H1 (cell line): ENCODE measurements at regions not wholly inside any gene's neighbourhood (a gene's known extent, or its start where the extent isn't known, plus 50 kb on each side); places are given as distances from the start of the nearest gene placed in this dataset.

ENCODE experiments used
- CTCF ChIA-PET: fragments of 300-600 bp; sonication (Branson Sonifier 250); formaldehyde crosslinking; loops from one replicate; lab custom pipeline; 2021; ENCODE audit not compliant: partially characterized antibody; lab: Charles Lee
- POLR2A ChIA-PET: fragments of 300-600 bp; sonication (Branson Sonifier 250); formaldehyde crosslinking; loops from one replicate; lab custom pipeline; 2021; ENCODE audit warnings: inconsistent platforms; ENCODE audit not compliant: partially characterized antibody; lab: Charles Lee
- DNase-seq, 2 experiments: peaks; one replicate each; pipeline versions ENCODE4 v3.0.0 to v3.0.0-alpha.2; 2010 to 2022; ENCODE audit warnings: low spot score in 2 of 2, low read depth in 1 of 2, mixed read lengths in 1 of 2
- FAIRE-seq: peaks from 2 replicates; lab custom pipeline; 2011; peaks lifted over from hg19 to GRCh38; lab: Jason Lieb, UNC
- H2AFZ ChIP-seq: 2 replicates; pipeline ENCODE4 v1.8.1; 2012; ENCODE audit warnings: low read length, inconsistent platforms
- H2AK5ac ChIP-seq: 2 replicates; pipeline ENCODE4 v1.6.1; 2013; ENCODE audit warnings: low read depth, low read length
- H2BK120ac ChIP-seq: replicated peaks from 2 replicates; pipeline ENCODE3; 2013; ENCODE audit warnings: low read depth, low read length, inconsistent platforms
- H2BK12ac ChIP-seq: 2 replicates; pipeline ENCODE4 v1.6.1; 2013; ENCODE audit warnings: low read depth, low read length
- H2BK15ac ChIP-seq: 2 replicates; pipeline ENCODE4 v1.6.1; 2013; ENCODE audit warnings: low read length
- H2BK20ac ChIP-seq: 2 replicates; pipeline ENCODE4 v1.6.1; 2013; ENCODE audit warnings: low read length
- H2BK5ac ChIP-seq: 2 replicates; pipeline ENCODE4 v1.6.1; 2013; ENCODE audit warnings: low read depth, low read length
- H3K14ac ChIP-seq: 2 replicates; pipeline ENCODE4 v1.6.1; 2013; ENCODE audit warnings: inconsistent platforms; ENCODE audit not compliant: insufficient read length
- H3K18ac ChIP-seq: 2 replicates; pipeline ENCODE4 v1.6.1; 2013; ENCODE audit warnings: low read length; ENCODE audit errors: extremely low read depth
- H3K23ac ChIP-seq: 2 replicates; pipeline ENCODE4 v1.6.1; 2013; ENCODE audit warnings: inconsistent platforms; ENCODE audit not compliant: insufficient read length
- H3K23me2 ChIP-seq: 2 replicates; pipeline ENCODE4 v1.6.1; 2013; ENCODE audit warnings: low read depth, low read length
- H3K27ac ChIP-seq: 2 replicates; pipeline ENCODE4 v1.6.1; 2011; ENCODE audit warnings: low read depth, low read length, inconsistent platforms
- H3K27me3 ChIP-seq, 4 experiments: replicated peaks in 1 of 4; 1 replicate in 1 of 4; 2 replicates in 3 of 4; pipeline versions ENCODE4 v1.6.1 to v1.8.1; 2011 to 2013; ENCODE audit warnings: low read length in 3 of 4, mild to moderate bottlenecking in 3 of 4, inconsistent platforms in 2 of 4, mixed read lengths in 2 of 4, moderate library complexity in 1 of 4; ENCODE audit not compliant: control insufficient read depth in 3 of 4, insufficient read depth in 3 of 4; ENCODE audit errors: extremely low read depth in 1 of 4
- H3K36me3 ChIP-seq, 4 experiments: 2 replicates each; pipeline versions ENCODE4 v1.6.1 to v1.8.1; 2011 to 2013; ENCODE audit warnings: mild to moderate bottlenecking in 4 of 4, low read length in 3 of 4, moderate library complexity in 2 of 4, control low read depth in 1 of 4, inconsistent platforms in 1 of 4; ENCODE audit not compliant: insufficient read depth in 4 of 4, control insufficient read depth in 2 of 4
- H3K4ac ChIP-seq: replicated peaks from 2 replicates; pipeline ENCODE3; 2013; ENCODE audit warnings: low read length, low read depth, mixed read lengths, inconsistent platforms; ENCODE audit not compliant: insufficient read length
- H3K4me1 ChIP-seq, 4 experiments: replicated peaks in 1 of 4; 1 replicate in 1 of 4; 2 replicates in 3 of 4; pipeline versions ENCODE4 v1.6.1 to v1.8.1; 2011 to 2013; ENCODE audit warnings: low read length in 3 of 4, inconsistent platforms in 2 of 4, mixed read lengths in 1 of 4; ENCODE audit not compliant: insufficient read depth in 4 of 4, control insufficient read depth in 3 of 4
- H3K4me2 ChIP-seq, 2 experiments: 2 replicates each; pipeline versions ENCODE4 v1.6.1 to v1.8.1; 2011 to 2013; ENCODE audit warnings: low read depth in 2 of 2, low read length in 2 of 2, control low read depth in 1 of 2, inconsistent platforms in 1 of 2, mild to moderate bottlenecking in 1 of 2; ENCODE audit not compliant: insufficient read depth in 1 of 2
- H3K4me3 ChIP-seq, 4 experiments: fragments of 200-600, 300-600 bp in 1 of 4; sonication (generic), shearing (Covaris generic), sonication (Bioruptor Twin) in 1 of 4; 2 replicates each; pipeline versions ENCODE4 v1.5.1 to v1.8.1; 2011 to 2016; ENCODE audit warnings: low read length in 4 of 4, low read depth in 3 of 4, control low read depth in 2 of 4, inconsistent platforms in 2 of 4, mild to moderate bottlenecking in 2 of 4, mixed read lengths in 1 of 4, moderate library complexity in 1 of 4; ENCODE audit not compliant: insufficient read depth in 2 of 4; ENCODE audit errors: extremely low read depth in 1 of 4
- H3K56ac ChIP-seq: replicated peaks from 2 replicates; pipeline ENCODE3; 2013; ENCODE audit warnings: low read depth, mild to moderate bottlenecking, mixed read lengths, low read length, inconsistent platforms; ENCODE audit not compliant: insufficient read length
- H3K79me1 ChIP-seq: 2 replicates; pipeline ENCODE4 v1.6.1; 2013; ENCODE audit warnings: low read depth, low read length, control low read depth
- H3K79me2 ChIP-seq, 2 experiments: 2 replicates each; pipeline versions ENCODE4 v1.6.1 to v1.8.1; 2012 to 2013; ENCODE audit warnings: low read length in 2 of 2, mild to moderate bottlenecking in 2 of 2, inconsistent platforms in 1 of 2; ENCODE audit not compliant: insufficient read depth in 2 of 2, control insufficient read depth in 1 of 2
- H3K9ac ChIP-seq, 4 experiments: replicated peaks in 1 of 4; 1 replicate in 1 of 4; 2 replicates in 3 of 4; pipeline versions ENCODE4 v1.6.1 to v1.8.1; 2011 to 2013; ENCODE audit warnings: low read depth in 3 of 4, low read length in 3 of 4, control low read depth in 2 of 4, mild to moderate bottlenecking in 2 of 4, moderate library complexity in 2 of 4, inconsistent platforms in 1 of 4; ENCODE audit errors: extremely low read depth in 1 of 4
- H3K9me3 ChIP-seq, 2 experiments: 2 replicates each; pipeline versions ENCODE4 v1.6.1 to v1.8.1; 2012 to 2013; ENCODE audit warnings: mild to moderate bottlenecking in 2 of 2, moderate library complexity in 2 of 2, control low read depth in 1 of 2, inconsistent platforms in 1 of 2, low read depth in 1 of 2, low read length in 1 of 2, mixed read lengths in 1 of 2; ENCODE audit not compliant: insufficient read depth in 2 of 2
- H4K20me1 ChIP-seq, 2 experiments: replicated peaks in 1 of 2; 2 replicates each; pipeline versions ENCODE3 to v1.8.1; 2011 to 2013; ENCODE audit warnings: inconsistent platforms in 2 of 2, low read length in 2 of 2, mild to moderate bottlenecking in 1 of 2; ENCODE audit not compliant: insufficient read depth in 2 of 2, control insufficient read depth in 1 of 2
- H4K5ac ChIP-seq: 2 replicates; pipeline ENCODE4 v1.6.1; 2013; ENCODE audit warnings: low read length, low read depth, mixed read lengths, inconsistent platforms; ENCODE audit not compliant: insufficient read length
- H4K8ac ChIP-seq: 2 replicates; pipeline ENCODE4 v1.8.0; 2013; ENCODE audit warnings: mild to moderate bottlenecking, moderate library complexity, low read length, inconsistent platforms; ENCODE audit not compliant: insufficient read depth; ENCODE audit errors: extremely low read depth
- H4K91ac ChIP-seq: replicated peaks from 2 replicates; pipeline ENCODE3; 2013; ENCODE audit warnings: low read length, mixed read lengths, inconsistent platforms; ENCODE audit not compliant: insufficient read length
- CHD1 ChIP-seq: IDR thresholded peaks from 2 replicates; pipeline ENCODE4 v1.6.1; 2012; ENCODE audit warnings: low read depth, low read length, improper control_type of control experiment
- FOSL1 ChIP-seq: IDR thresholded peaks from 2 replicates; pipeline ENCODE4 v1.6.1; 2011; ENCODE audit warnings: mild to moderate bottlenecking, low read depth, low read length, moderate library complexity; ENCODE audit not compliant: insufficient read depth
- KDM1A ChIP-seq: fragments of 200-600, 300-600 bp; sonication (generic); IDR thresholded peaks from 2 replicates; pipeline ENCODE4 v1.7.1; 2016; ENCODE audit warnings: mild to moderate bottlenecking, low read length, borderline replicate concordance
- ZNF274 ChIP-seq: IDR thresholded peaks from 2 replicates; pipeline ENCODE4 v1.7.0; 2012; ENCODE audit warnings: low read length, borderline replicate concordance; ENCODE audit errors: extremely low read depth
- WGBS, 2 experiments: shearing (Covaris generic) in 1 of 2; methylation state at CpG; one replicate each; pipeline versions ENCODE4 v1.1.6 to v1.1.7; 2013 to 2015; ENCODE audit warnings: low lambda C conversion rate in 2 of 2, mixed read lengths in 2 of 2, inconsistent platforms in 1 of 2, low coverage in 1 of 2, missing lambda C conversion rate in 1 of 2; ENCODE audit not compliant: insufficient replicate concordance in 2 of 2, insufficient coverage in 1 of 2, insufficient read length in 1 of 2; ENCODE audit errors: extremely low coverage in 1 of 2, missing lambda C conversion rate in 1 of 2; 5-methylcytosine and 5-hydroxymethylcytosine counted together
- TF ChIP-seq, protein P1 (sequence below), 3 experiments: IDR thresholded peaks; 1 replicate in 2 of 3; 2 replicates in 1 of 3; pipeline versions ENCODE4 v1.5.1 to v1.6.1; 2011; ENCODE audit warnings: low read length in 3 of 3, mild to moderate bottlenecking in 3 of 3, inconsistent platforms in 2 of 3, low read depth in 1 of 3, moderate library complexity in 1 of 3; ENCODE audit not compliant: insufficient read depth in 1 of 3; ENCODE audit errors: control extremely low read depth in 1 of 3

DNA sequence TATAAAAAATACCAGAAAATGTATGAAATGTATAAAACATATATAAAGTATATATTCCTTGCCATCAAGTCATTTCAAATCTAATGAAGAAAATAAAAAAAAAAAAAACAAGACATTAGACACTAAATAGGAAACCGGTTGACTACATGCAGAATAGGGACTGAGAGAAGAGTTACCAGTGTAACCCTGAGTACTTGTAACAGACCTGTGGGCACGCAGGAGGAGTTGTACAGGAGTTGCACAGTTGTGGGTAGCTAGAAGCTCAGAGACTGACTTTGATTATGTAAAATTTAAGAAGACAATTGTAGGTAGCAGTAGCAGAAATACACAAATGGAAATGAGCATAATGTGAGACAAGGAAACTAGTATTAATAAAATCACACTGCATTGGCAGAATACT lies 112.4 kb upstream of the DST start:
- CTCF ChIA-PET: interaction anchor here (1.0 to 7.5 kb wide), 6 partner anchors 9 to 160 kb away, joined by 3 to 102 read pairs (median 6); no protein-coding TSS in a partner anchor
- Histone ChIP-seq H3K4ac (no peak overlapping the region), H4K20me1 (peaks cover under 1 to 7% of the 10 kb centered on the region in 2 experiments), H3K9ac (no peak overlapping the region; a peak in 1 of 7 replicates), H3K79me1 (peaks cover 5% of the 10 kb centered on the region), H2BK15ac (no peak overlapping the region), H4K8ac (no peak overlapping the region), H3K27me3 (no peaks in the 10 kb centered on the region), H4K5ac (no peak overlapping the region), H2BK20ac (no peak overlapping the region), H3K18ac (no peak overlapping the region), H2BK5ac (no peak overlapping the region), H2BK120ac (no peak overlapping the region), H2BK12ac (no peak overlapping the region), H3K23ac (no peak overlapping the region), H3K27ac (no peak overlapping the region), H3K9me3 (no peaks in the 10 kb centered on the region), H2AFZ (no peak overlapping the region), H3K14ac (no peak overlapping the region), H2AK5ac (no peak overlapping the region), H3K4me2 (no peak overlapping the region), H3K23me2 (no peaks in the 10 kb centered on the region), H3K4me1 (peaks cover 0 to 20% (median 16%) of the 10 kb centered on the region in 4 experiments; a peak in 6 of 7 replicates), H3K79me2 (peaks cover 7 to 87% of the 10 kb centered on the region in 2 experiments; a peak in 3 of 4 replicates), H3K4me3 (no peak overlapping the region), H3K36me3 (no peaks in the 10 kb centered on the region), H3K56ac (no peak overlapping the region), H4K91ac (no peak overlapping the region)
- POLR2A ChIA-PET: interaction anchor here (0.7 kb wide), 2 partner anchors 11 to 96 kb away, joined by 3 read pairs; no protein-coding TSS in a partner anchor
- FAIRE-seq (no peak), DNase-seq (no peak)
- TF ChIP-seq CHD1: no peak
- no peak for TF ChIP-seq ZNF274
- no peak for TF ChIP-seq KDM1A
- TF ChIP-seq, protein P1, sequence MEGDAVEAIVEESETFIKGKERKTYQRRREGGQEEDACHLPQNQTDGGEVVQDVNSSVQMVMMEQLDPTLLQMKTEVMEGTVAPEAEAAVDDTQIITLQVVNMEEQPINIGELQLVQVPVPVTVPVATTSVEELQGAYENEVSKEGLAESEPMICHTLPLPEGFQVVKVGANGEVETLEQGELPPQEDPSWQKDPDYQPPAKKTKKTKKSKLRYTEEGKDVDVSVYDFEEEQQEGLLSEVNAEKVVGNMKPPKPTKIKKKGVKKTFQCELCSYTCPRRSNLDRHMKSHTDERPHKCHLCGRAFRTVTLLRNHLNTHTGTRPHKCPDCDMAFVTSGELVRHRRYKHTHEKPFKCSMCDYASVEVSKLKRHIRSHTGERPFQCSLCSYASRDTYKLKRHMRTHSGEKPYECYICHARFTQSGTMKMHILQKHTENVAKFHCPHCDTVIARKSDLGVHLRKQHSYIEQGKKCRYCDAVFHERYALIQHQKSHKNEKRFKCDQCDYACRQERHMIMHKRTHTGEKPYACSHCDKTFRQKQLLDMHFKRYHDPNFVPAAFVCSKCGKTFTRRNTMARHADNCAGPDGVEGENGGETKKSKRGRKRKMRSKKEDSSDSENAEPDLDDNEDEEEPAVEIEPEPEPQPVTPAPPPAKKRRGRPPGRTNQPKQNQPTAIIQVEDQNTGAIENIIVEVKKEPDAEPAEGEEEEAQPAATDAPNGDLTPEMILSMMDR (IDR thresholded peaks at IDR 0.05; ENCODE audit: control extremely low read depth in 1 of 3, insufficient read depth in 1 of 3, low read depth in 1 of 3, low read length in 3 of 3): no peak
- TF ChIP-seq FOSL1: no peak
- 68% methylated on average over 2 of the region's 2 CpGs; no CpG with 5 or more reads in 1 of the 2 experiments for WGBS, 2 experiments
